RWPE2 (cell line): ENCODE measurements at regions not wholly inside any gene's neighbourhood (a gene's known extent, or its start where the extent isn't known, plus 50 kb on each side); places are given as distances from the start of the nearest gene placed in this dataset.

ENCODE experiments used
- ATAC-seq: fragments of 200-7000 bp; cut with Tn5 transposase; 3 replicates; pipeline ENCODE4 v1.9.1; 2021; ENCODE audit warnings: low read depth
- DNase-seq: peaks from one replicate; pipeline ENCODE4 v3.0.0-alpha.2; 2020; ENCODE audit warnings: low spot score
- H3K27ac ChIP-seq: fragments of 450-650 bp; 2 replicates; pipeline ENCODE4 v1.5.1; 2017; ENCODE audit warnings: mild to moderate bottlenecking; ENCODE audit not compliant: poor library complexity, severe bottlenecking
- H3K27me3 ChIP-seq: fragments of 250-450 bp; sonication (Bioruptor Pico); 2 replicates; pipeline ENCODE4 v1.5.1; 2021; ENCODE audit warnings: mild to moderate bottlenecking, moderate library complexity; ENCODE audit not compliant: insufficient read depth, poor library complexity, severe bottlenecking
- H3K36me3 ChIP-seq: fragments of 250-450 bp; sonication (Bioruptor Pico); 2 replicates; pipeline ENCODE4 v1.5.1; 2020; ENCODE audit warnings: low read depth, mild to moderate bottlenecking, moderate library complexity
- H3K4me1 ChIP-seq: fragments of 250-450 bp; sonication (Bioruptor Pico); 2 replicates; pipeline ENCODE4 v1.5.1; 2021; ENCODE audit warnings: mild to moderate bottlenecking, moderate library complexity; ENCODE audit not compliant: insufficient read depth, poor library complexity, severe bottlenecking
- H3K4me3 ChIP-seq: fragments of 250-450 bp; sonication (Bioruptor Pico); 2 replicates; pipeline ENCODE4 v1.5.1; 2021; ENCODE audit warnings: mild to moderate bottlenecking, moderate library complexity; ENCODE audit not compliant: severe bottlenecking
- H3K9me3 ChIP-seq: fragments of 250-450 bp; sonication (Bioruptor Pico); 2 replicates; pipeline ENCODE4 v1.5.1; 2021; ENCODE audit warnings: mild to moderate bottlenecking, moderate library complexity; ENCODE audit not compliant: severe bottlenecking
- CTCF ChIP-seq: fragments of 450-650 bp; IDR thresholded peaks from one replicate; pipeline ENCODE4 v1.5.1; 2017; ENCODE audit warnings: mild to moderate bottlenecking, moderate library complexity; ENCODE audit not compliant: poor library complexity, severe bottlenecking

GRCh38 chr18:63071701-63072141 lies 247.8 kb downstream of the BCL2 start:
- no peaks in the 10 kb centered on the region for H3K36me3 ChIP-seq
- H3K9me3 ChIP-seq = no peaks in the 10 kb centered on the region
- ATAC-seq (no peak), DNase-seq (no peak)
- no peak overlapping the region for H3K27ac ChIP-seq
- H3K27me3 ChIP-seq = no peaks in the 10 kb centered on the region
- H3K4me1 ChIP-seq = peaks cover 3% of the 10 kb centered on the region
- no peak for TF ChIP-seq CTCF
- H3K4me3 ChIP-seq = no peak overlapping the region

- peaks cover 3% of the 10 kb centered on the region for H3K4me1 ChIP-seq
- H3K27me3 ChIP-seq = no peaks in the 10 kb centered on the region
- no peak for TF ChIP-seq CTCF
- H3K4me3 ChIP-seq = no peak overlapping the region
- no peak for DNase-seq
- H3K9me3 ChIP-seq = no peaks in the 10 kb centered on the region
- no peaks in the 10 kb centered on the region for H3K36me3 ChIP-seq
- no peak overlapping the region for H3K27ac ChIP-seq
- ATAC-seq = no peak
Measured at GRCh38 chr18:63070767-63071502, 248.6 kb downstream of the BCL2 start.

DNA sequence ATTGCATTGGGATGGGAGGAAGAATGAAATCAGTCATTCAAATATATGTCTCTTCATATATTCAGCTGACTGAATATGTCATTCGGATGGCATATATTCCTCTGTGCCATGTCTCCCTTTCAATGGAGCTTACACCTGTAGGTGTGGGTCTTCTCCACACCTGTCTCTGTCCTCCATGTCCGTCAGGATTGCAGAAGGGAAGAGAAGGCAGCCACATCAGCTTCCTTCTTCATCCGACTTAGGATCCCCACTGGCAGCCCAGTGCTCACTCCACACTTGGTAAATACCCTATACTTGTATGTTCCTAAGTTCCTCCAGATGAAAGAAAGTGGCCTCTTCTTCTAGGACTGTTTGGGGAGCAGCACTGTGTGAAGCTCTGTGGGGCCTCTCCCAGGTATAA lies 250.1 kb downstream of the BCL2 start:
- no peak overlapping the region for H3K27ac ChIP-seq
- peaks cover under 1% of the 10 kb centered on the region for H3K4me1 ChIP-seq
- H3K36me3 ChIP-seq = no peaks in the 10 kb centered on the region
- DNase-seq (no peak), ATAC-seq (no peak)
- no peaks in the 10 kb centered on the region for H3K27me3 ChIP-seq
- no peak overlapping the region for H3K4me3 ChIP-seq
- no peaks in the 10 kb centered on the region for H3K9me3 ChIP-seq
- no peak for TF ChIP-seq CTCF

DNA sequence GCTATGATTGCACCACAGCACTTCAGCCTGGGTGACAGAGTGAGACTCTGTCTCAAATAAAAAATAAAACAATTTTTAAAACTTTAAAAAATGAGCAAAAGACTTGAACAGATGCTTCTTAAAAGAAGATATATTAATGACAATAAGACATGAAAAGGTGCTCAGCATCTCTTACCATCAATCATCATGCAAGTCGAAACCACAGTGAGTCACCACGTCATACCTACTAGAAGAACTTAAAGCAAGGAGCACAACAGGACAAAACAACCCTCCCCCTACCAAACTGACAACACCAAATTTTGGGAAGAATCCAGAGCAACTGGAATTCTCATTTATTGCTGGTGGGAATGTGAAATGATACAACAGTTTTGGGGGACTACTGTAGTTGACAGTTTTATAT lies 251.6 kb downstream of the BCL2 start:
- Histone ChIP-seq H3K36me3 (no peaks in the 10 kb centered on the region), H3K27me3 (no peaks in the 10 kb centered on the region), H3K4me1 (no peaks in the 10 kb centered on the region), H3K4me3 (no peak overlapping the region), H3K9me3 (no peaks in the 10 kb centered on the region), H3K27ac (no peak overlapping the region)
- DNase-seq (no peak), ATAC-seq (peak; percentile 51; the same call in 1 of the 3 replicates)
- no peak for TF ChIP-seq CTCF

- Histone ChIP-seq H3K4me1 (no peaks in the 10 kb centered on the region), H3K9me3 (no peaks in the 10 kb centered on the region), H3K4me3 (no peak overlapping the region), H3K27me3 (no peaks in the 10 kb centered on the region), H3K36me3 (no peaks in the 10 kb centered on the region), H3K27ac (no peak overlapping the region)
- ATAC-seq (no peak), DNase-seq (no peak)
- no peak for TF ChIP-seq CTCF
Measured at GRCh38 chr18:63065172-63065571, 254.4 kb downstream of the BCL2 start.
